HEK293 (cell line): ENCODE measurements at regions not wholly inside any gene's neighbourhood (a gene's known extent, or its start where the extent isn't known, plus 50 kb on each side); places are given as distances from the start of the nearest gene placed in this dataset.

ENCODE experiments used
- CTCF ChIA-PET: fragments of 350-600 bp; formaldehyde crosslinking; extraction: SDS; loops from one replicate; lab custom pipeline; 2021; ENCODE audit warnings: antibody characterized with exemption; lab: Yijun Ruan, JAX
- POLR2A ChIA-PET: fragments of 300-600 bp; formaldehyde crosslinking; extraction: SDS; loops from one replicate; lab custom pipeline; 2020; ENCODE audit warnings: antibody characterized with exemption, inconsistent platforms; lab: Yijun Ruan, JAX
- H3K27ac ChIP-seq: fragments of 200-500 bp; sonication (Bioruptor generic); 2 replicates; pipeline ENCODE4 v1.5.1; 2014; ENCODE audit warnings: low read depth, low read length, control low read depth, inconsistent platforms; ENCODE audit errors: extremely low read depth
- H3K36me3 ChIP-seq, 2 experiments: fragments of 200-500 bp in 1 of 2; sonication (Bioruptor generic) in 1 of 2; 1 replicate in 1 of 2; 2 replicates in 1 of 2; pipeline ENCODE4 v1.5.1; 2014 to 2017; ENCODE audit warnings: inconsistent platforms in 2 of 2, low read length in 2 of 2; ENCODE audit not compliant: control insufficient read depth in 2 of 2, insufficient read depth in 1 of 2
- H3K4me1 ChIP-seq: fragments of 200-500 bp; sonication (Bioruptor generic); 2 replicates; pipeline ENCODE4 v1.5.1; 2014; ENCODE audit warnings: mild to moderate bottlenecking, low read length, inconsistent platforms; ENCODE audit not compliant: control insufficient read depth, insufficient read depth
- H3K4me3 ChIP-seq: 2 replicates; pipeline ENCODE4 v1.5.1; 2011; ENCODE audit warnings: low read depth, mild to moderate bottlenecking, control low read depth, low read length, moderate library complexity
- H3K9me3 ChIP-seq: fragments of 200-500 bp; sonication (Bioruptor generic); 2 replicates; pipeline ENCODE4 v1.5.1; 2014; ENCODE audit warnings: low read depth, low read length, inconsistent platforms; ENCODE audit not compliant: control insufficient read depth, insufficient read depth
- GFI1B ChIP-seq: fragments of 450-650 bp; formaldehyde crosslinking; IDR thresholded peaks from 2 replicates; pipeline ENCODE4 v1.5.1; 2016; ENCODE audit warnings: missing biosample characterization, missing genetic modification characterization
- GLI4 ChIP-seq: fragments of 450-650 bp; formaldehyde crosslinking; IDR thresholded peaks from 2 replicates; pipeline ENCODE4 v1.5.1; 2016; ENCODE audit warnings: missing biosample characterization, missing genetic modification characterization
- HOXA7 ChIP-seq: sonication (generic); formaldehyde crosslinking; IDR thresholded peaks from 2 replicates; pipeline ENCODE4 v1.8.1; 2022; ENCODE audit warnings: missing genetic modification reagents, borderline replicate concordance
- KLF1 ChIP-seq: fragments of 450-650 bp; formaldehyde crosslinking; IDR thresholded peaks from 2 replicates; pipeline ENCODE4 v1.5.1; 2016; ENCODE audit warnings: missing biosample characterization, missing genetic modification characterization
- KLF7 ChIP-seq: fragments of 450-650 bp; formaldehyde crosslinking; IDR thresholded peaks from 2 replicates; pipeline ENCODE4 v1.5.1; 2016; ENCODE audit warnings: missing biosample characterization, missing genetic modification characterization, borderline replicate concordance
- MEIS1 ChIP-seq: sonication (generic); formaldehyde crosslinking; IDR thresholded peaks from 2 replicates; pipeline ENCODE4 v1.8.1; 2022; ENCODE audit warnings: missing genetic modification reagents, mild to moderate bottlenecking, borderline replicate concordance
- SETDB1 ChIP-seq: IDR thresholded peaks from one replicate; pipeline ENCODE4 v1.6.1; 2017; ENCODE audit warnings: mild to moderate bottlenecking, low read length, moderate library complexity, mixed read lengths; ENCODE audit not compliant: insufficient read length
- YY2 ChIP-seq: fragments of 450-650 bp; formaldehyde crosslinking; IDR thresholded peaks from 2 replicates; pipeline ENCODE4 v1.5.1; 2016; ENCODE audit warnings: missing biosample characterization, missing genetic modification characterization
- ZBTB1 ChIP-seq: fragments of 450-650 bp; formaldehyde crosslinking; IDR thresholded peaks from 2 replicates; pipeline ENCODE4 v1.5.1; 2016; ENCODE audit warnings: missing biosample characterization, missing genetic modification characterization
- ZBTB17 ChIP-seq: fragments of 450-650 bp; formaldehyde crosslinking; IDR thresholded peaks from 2 replicates; pipeline ENCODE4 v1.5.1; 2016; ENCODE audit warnings: missing biosample characterization, missing genetic modification characterization
- ZEB2 ChIP-seq: fragments of 450-650 bp; formaldehyde crosslinking; IDR thresholded peaks from 2 replicates; pipeline ENCODE4 v1.5.1; 2016; ENCODE audit warnings: missing biosample characterization, missing genetic modification characterization
- ZNF157 ChIP-seq: fragments of 450-650 bp; formaldehyde crosslinking; IDR thresholded peaks from 2 replicates; pipeline ENCODE4 v1.5.1; 2016; ENCODE audit warnings: missing biosample characterization, missing genetic modification characterization
- ZNF184 ChIP-seq: fragments of 450-650 bp; IDR thresholded peaks from 2 replicates; pipeline ENCODE4 v1.5.1; 2018; ENCODE audit warnings: missing biosample characterization, mild to moderate bottlenecking, missing genetic modification characterization
- ZNF211 ChIP-seq: fragments of 450-650 bp; formaldehyde crosslinking; IDR thresholded peaks from 2 replicates; pipeline ENCODE4 v1.5.1; 2016; ENCODE audit warnings: low read depth, missing biosample characterization, missing genetic modification characterization
- ZNF214 ChIP-seq: fragments of 450-650 bp; formaldehyde crosslinking; IDR thresholded peaks from 2 replicates; pipeline ENCODE4 v1.5.1; 2017; ENCODE audit warnings: missing biosample characterization, mild to moderate bottlenecking, missing genetic modification characterization, borderline replicate concordance
- ZNF221 ChIP-seq: fragments of 450-650 bp; formaldehyde crosslinking; IDR thresholded peaks from 2 replicates; pipeline ENCODE4 v1.5.1; 2017; ENCODE audit warnings: missing biosample characterization, missing genetic modification characterization, borderline replicate concordance
- ZNF223 ChIP-seq: fragments of 450-650 bp; formaldehyde crosslinking; IDR thresholded peaks from 2 replicates; pipeline ENCODE4 v1.5.1; 2016; ENCODE audit warnings: missing biosample characterization, missing genetic modification characterization
- ZNF335 ChIP-seq: fragments of 450-650 bp; formaldehyde crosslinking; conservative IDR thresholded peaks from 2 replicates; pipeline ENCODE4 v1.5.1; 2016; ENCODE audit warnings: missing biosample characterization, missing genetic modification characterization
- ZNF341 ChIP-seq: fragments of 450-650 bp; formaldehyde crosslinking; IDR thresholded peaks from 2 replicates; pipeline ENCODE4; 2016; ENCODE audit warnings: low read depth, missing biosample characterization, missing genetic modification characterization
- ZNF366 ChIP-seq: fragments of 450-650 bp; formaldehyde crosslinking; conservative IDR thresholded peaks from 2 replicates; pipeline ENCODE4 v1.5.1; 2016; ENCODE audit warnings: missing biosample characterization, missing genetic modification characterization
- ZNF391 ChIP-seq: fragments of 450-650 bp; formaldehyde crosslinking; IDR thresholded peaks from 2 replicates; pipeline ENCODE4 v1.5.1; 2016; ENCODE audit warnings: low read depth, missing biosample characterization, missing genetic modification characterization, borderline replicate concordance
- ZNF426 ChIP-seq: fragments of 450-650 bp; formaldehyde crosslinking; IDR thresholded peaks from 2 replicates; pipeline ENCODE4 v1.5.1; 2017; ENCODE audit warnings: missing biosample characterization, missing genetic modification characterization, mild to moderate bottlenecking, inconsistent platforms, moderate library complexity
- ZNF555 ChIP-seq: fragments of 450-650 bp; formaldehyde crosslinking; conservative IDR thresholded peaks from 2 replicates; pipeline ENCODE4 v1.5.1; 2017; ENCODE audit warnings: missing biosample characterization, mild to moderate bottlenecking, missing genetic modification characterization, inconsistent platforms
- ZNF558 ChIP-seq: fragments of 450-650 bp; formaldehyde crosslinking; IDR thresholded peaks from 2 replicates; pipeline ENCODE4 v1.5.1; 2016; ENCODE audit warnings: missing biosample characterization, missing genetic modification characterization
- ZNF626 ChIP-seq: fragments of 450-650 bp; sonication (Bioruptor Pico); formaldehyde crosslinking; IDR thresholded peaks from 2 replicates; pipeline ENCODE4 v1.5.1; 2018; ENCODE audit warnings: missing biosample characterization, missing genetic modification characterization, inconsistent platforms
- ZNF629 ChIP-seq: fragments of 450-650 bp; formaldehyde crosslinking; IDR thresholded peaks from 2 replicates; pipeline ENCODE4 v1.5.1; 2017; ENCODE audit warnings: missing biosample characterization, missing genetic modification characterization
- ZNF830 ChIP-seq: fragments of 450-650 bp; IDR thresholded peaks from 2 replicates; pipeline ENCODE4 v1.5.0; 2018; ENCODE audit warnings: missing biosample characterization, missing genetic modification characterization, low read depth, mild to moderate bottlenecking, moderate library complexity
- TF ChIP-seq, protein P1 (sequence below): fragments of 450-650 bp; formaldehyde crosslinking; IDR thresholded peaks from 2 replicates; pipeline ENCODE4 v1.5.1; 2016; ENCODE audit warnings: missing biosample characterization, missing genetic modification characterization
- TF ChIP-seq, protein P2 (sequence below): fragments of 450-650 bp; formaldehyde crosslinking; IDR thresholded peaks from 2 replicates; pipeline ENCODE4 v1.5.1; 2016; ENCODE audit warnings: missing biosample characterization, missing genetic modification characterization
- TF ChIP-seq, protein P3 (sequence below): fragments of 450-650 bp; formaldehyde crosslinking; IDR thresholded peaks from 2 replicates; pipeline ENCODE4 v1.5.1; 2016; ENCODE audit warnings: missing biosample characterization, missing genetic modification characterization
- TF ChIP-seq, protein P4 (sequence below): fragments of 450-650 bp; formaldehyde crosslinking; IDR thresholded peaks from 2 replicates; pipeline ENCODE4 v1.5.1; 2017; ENCODE audit warnings: missing biosample characterization, missing genetic modification characterization

DNA sequence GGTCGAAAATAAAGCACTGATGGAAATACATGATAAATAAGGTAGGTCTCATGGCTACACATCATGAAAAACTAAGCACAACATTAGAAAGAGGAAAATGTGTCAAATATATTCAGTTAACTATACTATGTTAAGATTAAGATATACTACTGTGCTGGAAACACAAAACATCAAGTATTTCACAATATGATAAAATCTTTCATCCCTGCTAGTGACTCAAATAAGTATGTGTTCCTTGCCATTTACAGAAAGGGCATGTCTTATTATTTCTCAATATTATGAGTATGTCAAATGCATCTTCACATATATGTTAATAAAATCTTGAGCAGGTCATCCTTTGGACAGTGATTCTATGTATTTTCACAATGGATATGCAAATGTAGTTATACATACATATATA, 1260.1 kb upstream of the ADGRL2 start:
- CTCF ChIA-PET, result no interaction called here

DNA sequence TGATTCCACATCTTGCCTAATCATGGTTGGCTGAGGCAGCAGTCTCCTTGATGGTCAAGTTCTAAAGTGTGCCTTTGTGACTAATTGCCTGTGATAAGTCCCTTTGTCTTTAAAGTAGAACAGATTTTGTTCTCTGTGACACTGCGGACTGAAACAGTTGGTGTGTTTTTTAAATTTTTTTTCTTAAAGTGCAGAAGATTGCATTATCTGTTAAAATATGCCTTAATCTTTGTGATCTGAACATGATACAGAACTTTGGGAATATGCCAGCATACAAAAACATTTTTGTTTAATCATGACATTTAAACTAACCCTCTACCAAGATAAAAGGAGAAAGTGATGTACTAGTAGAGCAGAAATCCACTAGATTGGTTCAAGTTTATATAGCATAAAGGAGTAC, 1260.6 kb upstream of the ADGRL2 start:
- TF ChIP-seq ZBTB17 (tag by site-specific recombination) (no peak), ZNF157 (tag by site-specific recombination) (no peak), ZNF335 (tag by site-specific recombination) (no peak), GLI4 (tag by site-specific recombination) (no peak), ZNF366 (no peak), ZNF341 (no peak), YY2 (tag by site-specific recombination) (no peak), ZNF629 (tag by site-specific recombination) (no peak), ZBTB1 (tag by site-specific recombination) (no peak), ZNF830 (tag by site-specific recombination) (no peak), ZNF223 (tag by site-specific recombination) (no peak), ZNF184 (tag by site-specific recombination) (no peak), GFI1B (tag by site-specific recombination) (no peak), HOXA7 (CRISPR knock-in tag) (no peak), ZNF221 (no peak)
- TF ChIP-seq, protein P1, sequence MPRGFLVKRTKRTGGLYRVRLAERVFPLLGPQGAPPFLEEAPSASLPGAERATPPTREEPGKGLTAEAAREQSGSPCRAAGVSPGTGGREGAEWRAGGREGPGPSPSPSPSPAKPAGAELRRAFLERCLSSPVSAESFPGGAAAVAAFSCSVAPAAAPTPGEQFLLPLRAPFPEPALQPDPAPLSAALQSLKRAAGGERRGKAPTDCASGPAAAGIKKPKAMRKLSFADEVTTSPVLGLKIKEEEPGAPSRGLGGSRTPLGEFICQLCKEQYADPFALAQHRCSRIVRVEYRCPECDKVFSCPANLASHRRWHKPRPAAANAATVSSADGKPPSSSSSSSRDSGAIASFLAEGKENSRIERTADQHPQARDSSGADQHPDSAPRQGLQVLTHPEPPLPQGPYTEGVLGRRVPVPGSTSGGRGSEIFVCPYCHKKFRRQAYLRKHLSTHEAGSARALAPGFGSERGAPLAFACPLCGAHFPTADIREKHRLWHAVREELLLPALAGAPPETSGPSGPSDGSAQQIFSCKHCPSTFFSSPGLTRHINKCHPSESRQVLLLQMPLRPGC, result no peak
- TF ChIP-seq, protein P2, sequence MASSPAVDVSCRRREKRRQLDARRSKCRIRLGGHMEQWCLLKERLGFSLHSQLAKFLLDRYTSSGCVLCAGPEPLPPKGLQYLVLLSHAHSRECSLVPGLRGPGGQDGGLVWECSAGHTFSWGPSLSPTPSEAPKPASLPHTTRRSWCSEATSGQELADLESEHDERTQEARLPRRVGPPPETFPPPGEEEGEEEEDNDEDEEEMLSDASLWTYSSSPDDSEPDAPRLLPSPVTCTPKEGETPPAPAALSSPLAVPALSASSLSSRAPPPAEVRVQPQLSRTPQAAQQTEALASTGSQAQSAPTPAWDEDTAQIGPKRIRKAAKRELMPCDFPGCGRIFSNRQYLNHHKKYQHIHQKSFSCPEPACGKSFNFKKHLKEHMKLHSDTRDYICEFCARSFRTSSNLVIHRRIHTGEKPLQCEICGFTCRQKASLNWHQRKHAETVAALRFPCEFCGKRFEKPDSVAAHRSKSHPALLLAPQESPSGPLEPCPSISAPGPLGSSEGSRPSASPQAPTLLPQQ (tag by site-specific recombination), result no peak
- TF ChIP-seq, protein P3, sequence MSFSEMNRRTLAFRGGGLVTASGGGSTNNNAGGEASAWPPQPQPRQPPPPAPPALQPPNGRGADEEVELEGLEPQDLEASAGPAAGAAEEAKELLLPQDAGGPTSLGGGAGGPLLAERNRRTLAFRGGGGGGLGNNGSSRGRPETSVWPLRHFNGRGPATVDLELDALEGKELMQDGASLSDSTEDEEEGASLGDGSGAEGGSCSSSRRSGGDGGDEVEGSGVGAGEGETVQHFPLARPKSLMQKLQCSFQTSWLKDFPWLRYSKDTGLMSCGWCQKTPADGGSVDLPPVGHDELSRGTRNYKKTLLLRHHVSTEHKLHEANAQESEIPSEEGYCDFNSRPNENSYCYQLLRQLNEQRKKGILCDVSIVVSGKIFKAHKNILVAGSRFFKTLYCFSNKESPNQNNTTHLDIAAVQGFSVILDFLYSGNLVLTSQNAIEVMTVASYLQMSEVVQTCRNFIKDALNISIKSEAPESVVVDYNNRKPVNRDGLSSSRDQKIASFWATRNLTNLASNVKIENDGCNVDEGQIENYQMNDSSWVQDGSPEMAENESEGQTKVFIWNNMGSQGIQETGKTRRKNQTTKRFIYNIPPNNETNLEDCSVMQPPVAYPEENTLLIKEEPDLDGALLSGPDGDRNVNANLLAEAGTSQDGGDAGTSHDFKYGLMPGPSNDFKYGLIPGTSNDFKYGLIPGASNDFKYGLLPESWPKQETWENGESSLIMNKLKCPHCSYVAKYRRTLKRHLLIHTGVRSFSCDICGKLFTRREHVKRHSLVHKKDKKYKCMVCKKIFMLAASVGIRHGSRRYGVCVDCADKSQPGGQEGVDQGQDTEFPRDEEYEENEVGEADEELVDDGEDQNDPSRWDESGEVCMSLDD (tag by site-specific recombination), result no peak
- H3K4me1 ChIP-seq, result no peaks in the 10 kb centered on the region
- H3K27ac ChIP-seq, result no peak overlapping the region
- H3K36me3 ChIP-seq, result no peaks in the 10 kb centered on the region
- no peaks in the 10 kb centered on the region for H3K9me3 ChIP-seq
- ChIA-PET CTCF (no interaction called here), POLR2A (no interaction called here)
- H3K4me3 ChIP-seq, result no peak overlapping the region

More for the DNA sequence above, 1260.1 kb upstream of the ADGRL2 start:
- H3K36me3 ChIP-seq, result no peaks in the 10 kb centered on the region
- H3K4me1 ChIP-seq, result no peaks in the 10 kb centered on the region
- H3K9me3 ChIP-seq, result no peaks in the 10 kb centered on the region
- H3K27ac ChIP-seq, result no peak overlapping the region
- no peak overlapping the region for H3K4me3 ChIP-seq
- TF ChIP-seq ZNF391 (tag by site-specific recombination) (no peak), ZNF426 (tag by site-specific recombination) (no peak), ZNF211 (tag by site-specific recombination) (no peak), ZNF221 (no peak), ZEB2 (tag by site-specific recombination) (no peak), MEIS1 (CRISPR knock-in tag) (no peak), ZNF629 (tag by site-specific recombination) (no peak), ZNF626 (tag by site-specific recombination) (no peak), ZNF558 (tag by site-specific recombination) (no peak), KLF1 (tag by site-specific recombination) (no peak), ZNF214 (tag by site-specific recombination) (no peak), ZNF555 (no peak), SETDB1 (no peak), KLF7 (no peak)
- TF ChIP-seq, protein P4, sequence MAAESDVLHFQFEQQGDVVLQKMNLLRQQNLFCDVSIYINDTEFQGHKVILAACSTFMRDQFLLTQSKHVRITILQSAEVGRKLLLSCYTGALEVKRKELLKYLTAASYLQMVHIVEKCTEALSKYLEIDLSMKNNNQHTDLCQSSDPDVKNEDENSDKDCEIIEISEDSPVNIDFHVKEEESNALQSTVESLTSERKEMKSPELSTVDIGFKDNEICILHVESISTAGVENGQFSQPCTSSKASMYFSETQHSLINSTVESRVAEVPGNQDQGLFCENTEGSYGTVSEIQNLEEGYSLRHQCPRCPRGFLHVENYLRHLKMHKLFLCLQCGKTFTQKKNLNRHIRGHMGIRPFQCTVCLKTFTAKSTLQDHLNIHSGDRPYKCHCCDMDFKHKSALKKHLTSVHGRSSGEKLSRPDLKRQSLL, result no peak
- POLR2A ChIA-PET, result no interaction called here
